ENCODE measurements at regions not wholly inside any gene's neighbourhood (a gene's known extent, or its start where the extent isn't known, plus 50 kb on each side); places are given as distances from the start of the nearest gene placed in this dataset.

GRCh38 chr6:132907231-132907630 is 92.9 kb downstream of the RPS12 start:
- no peaks in the 10 kb centered on the region for H3K36me3 ChIP-seq
- no peaks in the 10 kb centered on the region for H3K27me3 ChIP-seq
- no peak overlapping the region for H3K4me3 ChIP-seq
- no peaks in the 10 kb centered on the region for H3K9me3 ChIP-seq
- no peak overlapping the region for H3K27ac ChIP-seq
- WGBS, 2 donors: 68 to 69% methylated on average over 1 of the region's 1 CpG
- DNase-seq: no peak
- intact Hi-C loops (cut with DNase I): no loop called here
- H3K4me1 ChIP-seq: no peaks in the 10 kb centered on the region
- TF ChIP-seq CTCF (IDR thresholded peaks at IDR 0.05) (no peak), POLR2AphosphoS5 (IDR thresholded peaks at IDR 0.05) (no peak), POLR2A (IDR thresholded peaks at IDR 0.05) (no peak), EP300 (IDR thresholded peaks at IDR 0.05) (no peak)

GRCh38 chr6:132907914-132908313 is 93.5 kb downstream of the RPS12 start:
- no peak for TF ChIP-seq POLR2AphosphoS5 (IDR thresholded peaks at IDR 0.05)
- Histone ChIP-seq H3K4me1 (no peaks in the 10 kb centered on the region), H3K27me3 (no peaks in the 10 kb centered on the region), H3K9me3 (no peaks in the 10 kb centered on the region), H3K36me3 (no peaks in the 10 kb centered on the region), H3K4me3 (no peak overlapping the region), H3K27ac (no peak overlapping the region)
- intact Hi-C loops (cut with DNase I): no loop called here
- WGBS, 2 donors: 78 to 85% methylated on average over 7 of the region's 7 CpGs
- DNase-seq: no peak

GRCh38 chr6:132909742-132910141 is 95.4 kb downstream of the RPS12 start:
- DNase-seq: no peak
- 52 to 81% methylated on average over 1 of the region's 1 CpG for WGBS, 2 donors
- H3K27ac ChIP-seq: no peak overlapping the region
- no peaks in the 10 kb centered on the region for H3K9me3 ChIP-seq
- H3K36me3 ChIP-seq: no peaks in the 10 kb centered on the region
- no peaks in the 10 kb centered on the region for H3K4me1 ChIP-seq
- TF ChIP-seq CTCF (IDR thresholded peaks at IDR 0.05): no peak
- TF ChIP-seq POLR2A (IDR thresholded peaks at IDR 0.05): no peak
- no peak for TF ChIP-seq POLR2AphosphoS5 (IDR thresholded peaks at IDR 0.05)
- TF ChIP-seq EP300 (IDR thresholded peaks at IDR 0.05): no peak
- no peak overlapping the region for H3K4me3 ChIP-seq
- H3K27me3 ChIP-seq: no peaks in the 10 kb centered on the region
- intact Hi-C loops (cut with DNase I): no loop called here

GRCh38 chr6:132910759-132911158 is 96.4 kb downstream of the RPS12 start:
- Histone ChIP-seq H3K27ac (no peak overlapping the region), H3K4me1 (no peaks in the 10 kb centered on the region), H3K27me3 (no peaks in the 10 kb centered on the region), H3K9me3 (no peaks in the 10 kb centered on the region), H3K4me3 (no peak overlapping the region), H3K36me3 (no peaks in the 10 kb centered on the region)
- no peak for TF ChIP-seq EP300 (IDR thresholded peaks at IDR 0.05)
- no peak for TF ChIP-seq POLR2AphosphoS5 (IDR thresholded peaks at IDR 0.05)
- TF ChIP-seq POLR2A (IDR thresholded peaks at IDR 0.05): no peak
- no peak for TF ChIP-seq CTCF (IDR thresholded peaks at IDR 0.05)
- DNase-seq: no peak
- intact Hi-C loops (cut with DNase I): no loop called here
- WGBS, 2 donors: 15 to 36% methylated on average over 2 of the region's 2 CpGs

GRCh38 chr6:132919045-132919860 is 104.9 kb downstream of the RPS12 start:
- peaks cover 0 to 11% (median 2%) of the 10 kb centered on the region in 4 donors for H3K4me1 ChIP-seq
- WGBS, 2 donors: 40 to 42% methylated on average over 4 of the region's 4 CpGs
- intact Hi-C loops (cut with DNase I): no loop called here
- no peaks in the 10 kb centered on the region for H3K27me3 ChIP-seq
- no peaks in the 10 kb centered on the region for H3K9me3 ChIP-seq
- peak; percentile 86 for DNase-seq
- TF ChIP-seq POLR2A (IDR thresholded peaks at IDR 0.05): no peak
- TF ChIP-seq POLR2AphosphoS5 (IDR thresholded peaks at IDR 0.05): no peak
- TF ChIP-seq CTCF (IDR thresholded peaks at IDR 0.05): no peak
- no peak for TF ChIP-seq EP300 (IDR thresholded peaks at IDR 0.05)
- peak overlapping the region in 2 of 4 donors; percentile 37 to 72 for H3K27ac ChIP-seq
- H3K4me3 ChIP-seq: no peak overlapping the region
- H3K36me3 ChIP-seq: no peaks in the 10 kb centered on the region
